Mucosa of descending colon (tissue), 3 donors: ENCODE measurements at regions not wholly inside any gene's neighbourhood (a gene's known extent, or its start where the extent isn't known, plus 50 kb on each side); places are given as distances from the start of the nearest gene placed in this dataset.

Experiments used
- ATAC-seq: fragments of 200-7000 bp; cut with Tn5 transposase; one replicate; pipeline ENCODE4 v1.9.1; 2020; ENCODE audit warnings: mild to moderate bottlenecking, moderate library complexity
- DNase-seq, 3 donors: peaks; one replicate each; pipeline ENCODE4 v3.0.0-alpha.2; 2020
- H3K36me3 ChIP-seq: fragments of 200-600 bp; one replicate; pipeline ENCODE4 v1.8.0; 2021; ENCODE audit warnings: low read depth, mild to moderate bottlenecking
- H3K4me1 ChIP-seq: fragments of 200-600 bp; one replicate; pipeline ENCODE4 v1.8.0; 2021; ENCODE audit warnings: low read depth, mild to moderate bottlenecking
- H3K4me3 ChIP-seq: fragments of 200-600 bp; one replicate; pipeline ENCODE4 v1.8.0; 2021; ENCODE audit warnings: mild to moderate bottlenecking
- H3K9me3 ChIP-seq: fragments of 200-600 bp; one replicate; pipeline ENCODE4 v1.8.0; 2021; ENCODE audit warnings: mild to moderate bottlenecking
- CTCF ChIP-seq: fragments of 200-600 bp; IDR thresholded peaks from one replicate; pipeline ENCODE4 v1.8.0; 2022; ENCODE audit warnings: antibody characterized with exemption, mild to moderate bottlenecking
- intact Hi-C, 2 donors: fragments of 100-400 bp; cut with DNase I in 1 of 2; cut with micrococcal nuclease in 1 of 2; formaldehyde crosslinking; loops; one replicate each; pipeline versions ENCODE4 v1.11.0 to v1.11.1; 2022; cut with DNase I, micrococcal nuclease
- donor health status: DM: no; HTN: no; CAD: no; lungs with moderate emphysema.
- donor health status: DM: no; HTN: no; CAD: no.
- donor health status: DM: no; HTN: yes; CAD: no.

- ATAC-seq (no peak), DNase-seq (no peak)
- no peaks in the 10 kb centered on the region for H3K36me3 ChIP-seq
- TF ChIP-seq CTCF: no peak
- intact Hi-C loops: loop anchor here in 1 of 2 donors (10.0 kb wide), 1 partner anchor 84 kb away; the partner anchor contains the start of gene SIPA1L1
- no peaks in the 10 kb centered on the region for H3K4me1 ChIP-seq
- H3K4me3 ChIP-seq: no peak overlapping the region
- no peaks in the 10 kb centered on the region for H3K9me3 ChIP-seq
These were observed 501.2 kb downstream of the PCNX1 start for GRCh38 chr14:71408362-71409030.

GRCh38 chr14:71410578-71411284, 503.5 kb downstream of the PCNX1 start:
- intact Hi-C loops: no loop called here
- no peak for DNase-seq
- no peak overlapping the region for H3K4me3 ChIP-seq
- ATAC-seq: no peak
- H3K36me3 ChIP-seq: no peaks in the 10 kb centered on the region
- no peaks in the 10 kb centered on the region for H3K4me1 ChIP-seq
- H3K9me3 ChIP-seq: no peaks in the 10 kb centered on the region
- TF ChIP-seq CTCF: no peak

GRCh38 chr14:71411285-71411595, 504.0 kb downstream of the PCNX1 start:
- intact Hi-C loops: no loop called here
- H3K9me3 ChIP-seq: no peaks in the 10 kb centered on the region
- no peak overlapping the region for H3K4me3 ChIP-seq
- ATAC-seq: no peak
- H3K4me1 ChIP-seq: no peaks in the 10 kb centered on the region
- no peak for TF ChIP-seq CTCF
- DNase-seq: no peak
- H3K36me3 ChIP-seq: no peaks in the 10 kb centered on the region

- no peak overlapping the region for H3K4me3 ChIP-seq
- H3K4me1 ChIP-seq: no peaks in the 10 kb centered on the region
- ATAC-seq: no peak
- DNase-seq: no peak
- H3K9me3 ChIP-seq: no peaks in the 10 kb centered on the region
- TF ChIP-seq CTCF: no peak
- intact Hi-C loops: no loop called here
- H3K36me3 ChIP-seq: no peaks in the 10 kb centered on the region
These were observed 504.5 kb downstream of the PCNX1 start for GRCh38 chr14:71411738-71412137.

GRCh38 chr14:71414631-71415403, 507.6 kb downstream of the PCNX1 start:
- intact Hi-C loops: no loop called here
- Histone ChIP-seq H3K4me3 (no peak overlapping the region), H3K9me3 (no peaks in the 10 kb centered on the region), H3K36me3 (no peaks in the 10 kb centered on the region), H3K4me1 (no peaks in the 10 kb centered on the region)
- no peak for TF ChIP-seq CTCF
- DNase-seq (no peak), ATAC-seq (no peak)
